Muscle of leg (tissue), 3 donors: ENCODE measurements at regions not wholly inside any gene's neighbourhood (a gene's known extent, or its start where the extent isn't known, plus 50 kb on each side); places are given as distances from the start of the nearest gene placed in this dataset.

Experiments
- DNase-seq: peaks from one replicate; pipeline ENCODE4 v3.0.0; 2013
- H3K27ac ChIP-seq: one replicate; pipeline ENCODE4 v1.5.1; 2013; ENCODE audit warnings: mild to moderate bottlenecking, low read length, control low read depth
- H3K27me3 ChIP-seq: one replicate; pipeline ENCODE4 v1.6.1; 2013; ENCODE audit warnings: low read length; ENCODE audit not compliant: control insufficient read depth, insufficient read depth
- H3K36me3 ChIP-seq: one replicate; pipeline ENCODE4 v1.6.1; 2013; ENCODE audit warnings: low read length; ENCODE audit not compliant: control insufficient read depth, insufficient read depth
- H3K4me1 ChIP-seq: one replicate; pipeline ENCODE4 v1.6.1; 2013; ENCODE audit warnings: low read length; ENCODE audit not compliant: control insufficient read depth, insufficient read depth
- H3K4me3 ChIP-seq: one replicate; pipeline ENCODE4 v1.5.1; 2013; ENCODE audit warnings: low read length, control low read depth
- H3K9me3 ChIP-seq: replicated peaks from 2 replicates; pipeline ENCODE4 v1.6.1; 2013; ENCODE audit warnings: low read depth, low read length; ENCODE audit not compliant: control insufficient read depth
- WGBS: methylation state at CpG from one replicate; pipeline ENCODE4 v1.1.5; 2013; ENCODE audit warnings: missing lambda C conversion rate; ENCODE audit not compliant: insufficient coverage; 5-methylcytosine and 5-hydroxymethylcytosine counted together

- H3K4me3 ChIP-seq = no peak overlapping the region
- H3K27ac ChIP-seq = no peak overlapping the region
- no peaks in the 10 kb centered on the region for H3K36me3 ChIP-seq
- 93% methylated on average over 3 of the region's 6 CpGs for WGBS
- H3K27me3 ChIP-seq = no peaks in the 10 kb centered on the region
- H3K4me1 ChIP-seq = peaks cover 9% of the 10 kb centered on the region
- no peak for DNase-seq
- H3K9me3 ChIP-seq = peaks cover 6% of the 10 kb centered on the region
These were observed 157.3 kb downstream of the ETS2 start for GRCh38 chr21:38963006-38963405.

DNA sequence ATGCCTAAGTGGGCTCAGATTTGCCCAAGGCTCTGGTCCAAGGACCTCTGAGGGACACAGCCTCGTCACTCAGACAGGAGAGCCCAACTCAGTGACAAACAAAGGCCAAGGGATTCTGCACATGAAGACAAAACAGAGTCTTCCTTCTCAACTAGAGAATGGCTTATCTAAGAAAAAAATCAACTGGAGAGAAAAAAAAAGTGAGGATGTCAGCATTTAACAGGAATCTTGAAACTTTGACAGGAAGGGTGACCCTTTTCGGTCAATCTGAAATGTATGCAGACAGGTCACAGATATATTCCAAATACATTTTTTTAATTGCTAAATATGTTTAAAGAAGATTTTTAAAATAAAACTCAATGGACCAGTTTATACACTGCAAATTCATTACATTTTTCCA lies 154.5 kb downstream of the ETS2 start:
- WGBS = 80% methylated on average over 1 of the region's 2 CpGs
- no peak overlapping the region for H3K4me3 ChIP-seq
- no peak overlapping the region for H3K27ac ChIP-seq
- DNase-seq = no peak
- H3K36me3 ChIP-seq = no peaks in the 10 kb centered on the region
- H3K9me3 ChIP-seq = peaks cover 6% of the 10 kb centered on the region
- no peaks in the 10 kb centered on the region for H3K27me3 ChIP-seq
- H3K4me1 ChIP-seq = peaks cover 2% of the 10 kb centered on the region

- no peak for DNase-seq
- H3K27me3 ChIP-seq = no peaks in the 10 kb centered on the region
- H3K4me3 ChIP-seq = no peak overlapping the region
- H3K36me3 ChIP-seq = no peaks in the 10 kb centered on the region
- H3K4me1 ChIP-seq = no peaks in the 10 kb centered on the region
- 83% methylated on average over 4 of the region's 6 CpGs for whole genome bisulfite sequencing
- no peak overlapping the region for H3K27ac ChIP-seq
- peaks cover 6% of the 10 kb centered on the region for H3K9me3 ChIP-seq
These were observed 153.9 kb downstream of the ETS2 start for GRCh38 chr21:38959692-38960061.

DNA sequence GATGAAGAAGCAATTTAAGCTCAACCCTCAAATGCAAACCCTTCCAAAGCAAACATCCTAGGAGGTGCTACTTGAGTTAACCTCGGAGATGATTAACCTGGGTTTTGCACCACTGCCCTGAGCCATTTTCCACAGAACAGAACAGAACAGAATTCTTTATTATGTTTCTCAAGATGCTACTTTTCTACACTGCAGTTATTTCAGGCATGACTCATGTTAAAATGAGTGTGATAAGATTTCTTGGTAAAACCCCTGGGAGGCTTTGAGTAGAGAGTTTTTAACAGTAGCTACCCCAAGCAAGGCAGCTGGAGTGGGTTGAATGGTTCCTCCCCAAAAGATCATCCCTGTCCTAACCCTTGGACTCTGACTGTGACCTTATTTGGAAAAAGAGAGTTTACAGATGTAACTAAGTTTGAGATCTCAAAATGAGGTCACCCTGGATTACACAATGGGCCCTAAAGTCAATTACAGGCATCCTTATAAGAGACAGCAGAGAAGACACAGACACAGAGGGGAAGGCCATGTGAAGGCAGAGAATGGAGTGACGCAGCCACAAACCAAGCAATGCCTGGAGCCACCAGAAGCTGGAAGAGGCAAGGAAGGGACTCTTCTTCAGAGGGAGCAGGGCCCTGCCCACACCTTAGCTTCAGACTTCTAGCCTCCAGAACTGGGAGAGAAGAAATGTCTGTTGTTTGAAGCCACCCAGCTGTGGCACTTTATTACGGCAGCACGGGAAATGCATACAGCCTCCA lies 153.4 kb downstream of the ETS2 start:
- H3K36me3 ChIP-seq = no peaks in the 10 kb centered on the region
- H3K27me3 ChIP-seq = no peaks in the 10 kb centered on the region
- no peaks in the 10 kb centered on the region for H3K4me1 ChIP-seq
- H3K27ac ChIP-seq = no peak overlapping the region
- WGBS = 75% methylated on average over 3 of the region's 4 CpGs
- H3K9me3 ChIP-seq = peaks cover 6% of the 10 kb centered on the region
- H3K4me3 ChIP-seq = no peak overlapping the region
- peak; percentile 33 for DNase-seq

DNA sequence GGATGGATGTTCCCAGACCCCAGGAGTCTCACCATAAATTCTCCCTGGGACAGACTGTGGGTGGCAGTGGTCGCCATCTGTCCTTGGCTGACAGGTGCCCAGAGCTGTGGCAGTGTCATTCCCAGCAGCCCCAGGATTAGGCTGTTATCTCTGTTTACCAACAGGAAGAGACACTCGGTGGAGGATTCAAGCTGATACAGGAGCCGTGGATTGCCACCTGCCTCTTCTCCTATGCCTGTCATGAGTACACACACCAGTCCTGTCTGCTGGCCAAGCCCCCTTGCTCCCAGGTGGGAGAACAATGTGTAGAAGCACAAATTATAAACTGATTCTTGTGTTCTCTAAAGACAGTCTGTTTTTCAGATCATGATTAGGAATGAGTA lies 152.6 kb downstream of the ETS2 start:
- H3K27ac ChIP-seq = no peak overlapping the region
- peaks cover 6% of the 10 kb centered on the region for H3K9me3 ChIP-seq
- H3K27me3 ChIP-seq = no peaks in the 10 kb centered on the region
- no peaks in the 10 kb centered on the region for H3K36me3 ChIP-seq
- DNase-seq = no peak
- H3K4me1 ChIP-seq = no peaks in the 10 kb centered on the region
- WGBS = 86% methylated on average over 1 of the region's 3 CpGs
- H3K4me3 ChIP-seq = no peak overlapping the region

- Histone ChIP-seq H3K4me3 (no peak overlapping the region), H3K27ac (no peak overlapping the region), H3K9me3 (peaks cover 3% of the 10 kb centered on the region), H3K27me3 (no peaks in the 10 kb centered on the region), H3K36me3 (no peaks in the 10 kb centered on the region), H3K4me1 (no peaks in the 10 kb centered on the region)
- WGBS = 70% methylated on average over 6 of the region's 6 CpGs
- DNase-seq = no peak
These were observed 152.0 kb downstream of the ETS2 start for GRCh38 chr21:38957575-38958322.

DNA sequence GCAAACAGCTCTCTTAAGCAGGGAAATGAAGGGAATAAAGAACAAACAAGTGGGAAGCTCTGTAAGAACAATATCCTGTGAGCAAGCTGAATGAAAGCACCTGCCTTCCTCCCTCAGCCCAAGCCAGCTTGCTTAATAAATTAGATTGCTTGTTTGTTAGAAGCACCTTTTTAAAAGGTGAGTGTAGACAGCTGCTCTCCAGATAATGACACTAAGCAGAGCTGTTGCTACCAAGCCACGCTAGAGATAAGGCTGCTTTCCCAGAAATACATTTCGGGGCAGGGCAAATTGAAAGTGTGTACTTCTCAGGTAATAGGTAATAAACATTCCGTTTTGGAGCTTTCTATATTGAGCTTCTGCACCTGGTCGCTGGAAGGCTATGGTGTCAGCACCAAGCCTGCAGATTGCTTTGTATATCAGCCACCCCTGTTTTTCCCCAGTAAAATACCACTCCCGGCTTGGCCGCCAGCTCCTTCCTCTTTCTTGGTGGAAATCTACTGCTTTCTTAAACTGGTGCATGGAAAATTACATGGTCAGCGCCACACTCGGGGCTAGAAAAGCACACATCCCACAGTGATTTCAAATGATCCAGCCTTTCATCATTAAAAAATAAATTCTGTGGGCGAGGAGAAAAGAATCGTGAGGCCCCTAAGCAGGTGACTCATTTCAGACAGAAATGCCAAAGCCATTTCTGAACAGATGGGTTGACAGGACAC lies 151.3 kb downstream of the ETS2 start:
- Histone ChIP-seq H3K27me3 (no peaks in the 10 kb centered on the region), H3K27ac (no peak overlapping the region), H3K4me1 (no peaks in the 10 kb centered on the region), H3K36me3 (no peaks in the 10 kb centered on the region), H3K9me3 (peaks cover 3% of the 10 kb centered on the region), H3K4me3 (no peak overlapping the region)
- 62% methylated on average over 5 of the region's 10 CpGs for WGBS
- no peak for DNase-seq

DNA sequence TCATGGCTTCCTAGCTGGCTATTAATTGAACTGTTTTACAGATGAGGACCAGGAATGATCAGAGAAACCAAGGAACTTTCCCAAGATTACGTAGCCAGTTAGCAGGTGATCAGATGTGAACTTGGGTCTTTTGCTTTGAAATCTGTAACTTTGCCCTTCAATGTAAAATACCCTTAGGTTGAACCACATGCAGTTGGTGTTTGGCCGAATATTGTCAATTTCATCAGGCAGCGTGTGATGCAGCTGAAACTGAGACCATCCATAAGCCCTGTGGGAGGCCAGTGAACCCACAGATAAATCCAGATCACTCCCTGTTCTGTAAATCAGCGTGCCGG lies 150.8 kb downstream of the ETS2 start:
- 76% methylated on average over 2 of the region's 5 CpGs for WGBS
- DNase-seq = no peak
- H3K9me3 ChIP-seq = no peaks in the 10 kb centered on the region
- H3K4me1 ChIP-seq = no peaks in the 10 kb centered on the region
- H3K36me3 ChIP-seq = no peaks in the 10 kb centered on the region
- H3K27ac ChIP-seq = no peak overlapping the region
- H3K4me3 ChIP-seq = no peak overlapping the region
- H3K27me3 ChIP-seq = no peaks in the 10 kb centered on the region

- Histone ChIP-seq H3K4me1 (no peaks in the 10 kb centered on the region), H3K36me3 (no peaks in the 10 kb centered on the region), H3K27me3 (no peaks in the 10 kb centered on the region), H3K27ac (no peak overlapping the region), H3K4me3 (no peak overlapping the region), H3K9me3 (no peaks in the 10 kb centered on the region)
- DNase-seq = no peak
- 70% methylated on average over 5 of the region's 6 CpGs for WGBS
These were observed 150.3 kb downstream of the ETS2 start for GRCh38 chr21:38956007-38956406.

- no peak for DNase-seq
- Histone ChIP-seq H3K4me1 (no peaks in the 10 kb centered on the region), H3K27me3 (no peaks in the 10 kb centered on the region), H3K27ac (no peak overlapping the region), H3K9me3 (no peaks in the 10 kb centered on the region), H3K4me3 (no peak overlapping the region), H3K36me3 (no peaks in the 10 kb centered on the region)
- WGBS = 86% methylated on average over 8 of the region's 8 CpGs
These were observed 149.8 kb downstream of the ETS2 start for GRCh38 chr21:38955495-38955894.
